ENCODE measurements at regions not wholly inside any gene's neighbourhood (a gene's known extent, or its start where the extent isn't known, plus 50 kb on each side); places are given as distances from the start of the nearest gene placed in this dataset.
"Not testable (repeated sequence)": the region's sequence is repeated elsewhere in the genome, so short reads cannot be mapped to it uniquely, and the experiment has no call there.

DNA sequence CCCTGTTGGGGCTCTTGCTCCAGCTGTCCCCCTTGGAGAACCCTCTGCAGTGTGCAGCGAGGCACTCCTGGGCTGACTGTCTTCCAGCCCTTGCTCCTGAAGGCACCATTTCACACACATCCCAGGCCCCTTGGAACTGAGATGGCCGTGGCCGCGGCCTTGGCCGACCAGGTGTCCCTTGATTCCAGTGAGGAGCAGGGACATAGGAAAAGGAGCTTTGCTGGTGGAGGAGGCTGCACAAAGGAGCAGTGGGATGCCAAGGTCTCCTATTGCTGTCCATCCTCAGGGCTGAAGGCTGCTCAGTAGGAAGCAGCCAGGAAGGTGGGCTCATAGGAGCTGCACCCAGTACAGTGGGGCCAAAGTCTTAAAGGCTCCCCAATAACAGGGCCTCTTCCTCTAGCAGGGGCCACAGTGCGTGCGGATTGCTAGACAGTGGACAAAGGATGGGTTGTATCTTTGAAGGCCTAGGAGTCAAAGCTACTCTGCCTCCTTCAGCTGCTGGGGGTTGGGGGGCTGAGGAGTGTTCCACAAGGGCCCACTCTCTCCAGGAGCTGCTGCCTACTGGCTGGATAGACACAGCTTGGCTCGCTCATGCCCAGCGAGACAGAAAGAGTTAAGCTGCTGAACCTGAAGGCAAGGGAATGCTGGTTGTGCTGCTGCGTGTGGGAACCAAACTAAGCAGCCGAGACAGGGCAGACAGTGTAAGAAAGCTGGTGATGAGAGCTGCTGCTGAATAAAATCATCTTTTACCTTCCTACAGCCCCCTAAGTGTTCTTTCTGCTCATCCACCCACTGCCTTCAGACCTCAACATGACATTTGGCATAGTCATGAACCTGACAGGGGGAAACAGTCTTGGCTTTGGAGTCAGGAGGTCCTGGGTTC, 891.9 kb upstream of the ZNF722 start:
- no peak for DNase-seq

DNA sequence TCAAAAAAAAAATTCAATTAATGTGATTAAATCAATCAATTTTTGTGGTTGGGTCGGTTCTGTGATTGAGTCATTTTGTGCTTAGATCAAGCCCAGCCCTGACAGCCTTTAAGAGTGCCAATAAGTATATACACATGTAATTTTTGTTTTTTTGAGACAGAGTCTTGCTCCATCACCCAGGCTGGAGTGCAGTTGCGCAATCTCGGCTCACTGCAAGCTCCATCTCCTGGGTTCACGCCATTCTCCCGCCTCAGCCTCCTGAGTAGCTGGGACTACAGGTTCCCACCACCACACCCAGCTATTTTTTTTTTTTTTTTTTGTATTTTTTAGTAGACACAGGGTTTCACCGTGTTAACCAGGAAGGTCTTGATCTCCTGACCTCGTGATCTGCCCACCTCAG, 887.1 kb upstream of the ZNF722 start:
- not testable (repeated sequence) for DNase-seq

GRCh38 chr7:63112764-63113712, 885.6 kb upstream of the ZNF722 start:
- DNase-seq = no peak

GRCh38 chr7:63113713-63114285, 884.9 kb upstream of the ZNF722 start:
- DNase-seq = no peak

DNA sequence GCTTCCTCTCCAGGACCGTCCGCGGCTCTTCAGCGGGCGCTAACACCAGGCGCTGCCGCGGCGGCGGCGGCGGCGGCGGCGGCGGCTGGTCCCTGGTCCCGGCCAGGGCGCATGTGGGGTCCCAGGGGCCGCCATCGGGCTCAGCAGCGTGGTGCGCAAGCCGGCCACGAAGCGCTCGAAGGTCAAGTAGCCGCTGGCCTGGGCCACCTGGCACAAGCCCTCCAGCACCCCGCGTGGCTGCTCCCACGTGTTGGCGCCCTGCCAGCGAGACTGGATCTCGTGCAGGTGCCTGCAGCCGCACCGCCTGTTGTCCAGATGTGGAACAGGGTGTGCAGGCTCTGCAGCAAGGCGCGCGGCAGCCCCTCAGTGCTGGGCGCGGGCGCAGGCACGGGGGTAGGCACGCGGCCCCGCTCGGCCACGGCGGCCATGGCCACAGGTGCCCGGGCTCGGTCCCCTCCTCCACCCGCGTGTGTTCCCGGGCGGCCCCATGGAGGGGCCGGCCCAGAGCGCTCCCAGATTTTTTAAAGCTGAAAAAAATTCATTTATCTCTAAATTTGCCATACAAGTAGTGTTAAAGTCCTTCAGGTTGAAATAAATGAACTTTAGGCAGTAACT, 884.2 kb upstream of the ZNF722 start:
- DNase-seq = no peak
